HepG2 (cell line): ENCODE measurements at regions not wholly inside any gene's neighbourhood (a gene's known extent, or its start where the extent isn't known, plus 50 kb on each side); places are given as distances from the start of the nearest gene placed in this dataset.

Experiments used
- ATAC-seq: fragments of 200-7000 bp; cut with Tn5 transposase; 3 replicates; pipeline ENCODE4 v1.9.1; 2020; ENCODE audit warnings: mild to moderate bottlenecking, moderate library complexity
- BruUV-seq: library from RNA; stranded (reverse); fragments of 400-500 nt; replicated peaks from 2 replicates; lab custom pipeline; 2021; lab: Mats Ljungman, UMichigan
- CTCF ChIA-PET: fragments of 300-600 bp; formaldehyde crosslinking; extraction: SDS; loops from one replicate; lab custom pipeline; 2021; ENCODE audit warnings: low total read pairs, inconsistent platforms, low intra/inter-chr PET ratio; lab: Yijun Ruan, JAX
- POLR2A ChIA-PET: fragments of 350-600 bp; sonication (Branson Sonifier 250); formaldehyde crosslinking; loops from one replicate; lab custom pipeline; 2020; ENCODE audit warnings: antibody characterized with exemption, inconsistent platforms; lab: Yijun Ruan, JAX
- DNase-seq: peaks from one replicate; pipeline ENCODE4 v3.0.0-alpha.2; 2015; ENCODE audit warnings: low spot score
- FAIRE-seq: peaks from 3 replicates; lab custom pipeline; 2011; peaks lifted over from hg19 to GRCh38; lab: Jason Lieb, UNC
- H2AFZ ChIP-seq: one replicate; pipeline ENCODE4 v1.6.1; 2011; ENCODE audit warnings: low read length, inconsistent platforms
- H3K27ac ChIP-seq: fragments of 300-600 bp; 3 replicates; pipeline ENCODE4 v1.8.0; 2011; ENCODE audit warnings: mixed run types, mild to moderate bottlenecking, mixed read lengths, low read length, inconsistent platforms; ENCODE audit not compliant: insufficient read depth; ENCODE audit errors: extremely low read length
- H3K27me3 ChIP-seq, 2 experiments: fragments of 200-600 bp in 1 of 2; 2 replicates in 1 of 2; 3 replicates in 1 of 2; pipeline versions ENCODE4 v1.6.0 to v1.8.0; 2011; ENCODE audit warnings: low read length in 2 of 2, mild to moderate bottlenecking in 2 of 2, moderate library complexity in 2 of 2, inconsistent platforms in 1 of 2; ENCODE audit not compliant: insufficient read depth in 2 of 2, control insufficient read depth in 1 of 2
- H3K36me3 ChIP-seq, 2 experiments: fragments of 200-600 bp in 1 of 2; replicated peaks in 1 of 2; 2 replicates in 1 of 2; 3 replicates in 1 of 2; pipeline versions ENCODE4 v1.5.1 to v1.8.0; 2011; ENCODE audit warnings: low read length in 2 of 2, inconsistent platforms in 1 of 2; ENCODE audit not compliant: insufficient read depth in 2 of 2, control insufficient read depth in 1 of 2
- H3K4me1 ChIP-seq: 2 replicates; pipeline ENCODE4 v1.5.1; 2012; ENCODE audit warnings: low read length, inconsistent platforms; ENCODE audit not compliant: insufficient read depth
- H3K4me2 ChIP-seq: 2 replicates; pipeline ENCODE4 v1.6.0; 2011; ENCODE audit warnings: low read depth, low read length, inconsistent platforms
- H3K4me3 ChIP-seq, 3 experiments: fragments of 200-600 bp in 1 of 3; sonication (generic), shearing (Covaris generic) in 1 of 3; replicated peaks in 1 of 3; 2 replicates each; pipeline ENCODE4 v1.5.1; 2011 to 2016; ENCODE audit warnings: low read length in 3 of 3, inconsistent platforms in 2 of 3, low read depth in 2 of 3, mild to moderate bottlenecking in 2 of 3, control low read depth in 1 of 3, mixed read lengths in 1 of 3; ENCODE audit not compliant: insufficient read depth in 1 of 3
- H3K79me2 ChIP-seq: one replicate; pipeline ENCODE4 v1.6.1; 2011; ENCODE audit warnings: low read length, inconsistent platforms; ENCODE audit not compliant: insufficient read depth
- H3K9ac ChIP-seq: 2 replicates; pipeline ENCODE4 v1.6.0; 2011; ENCODE audit warnings: mild to moderate bottlenecking, low read depth, low read length, inconsistent platforms; ENCODE audit not compliant: insufficient read depth
- H3K9me3 ChIP-seq: 2 replicates; pipeline ENCODE4 v1.5.1; 2012; ENCODE audit warnings: mild to moderate bottlenecking, low read length
- H4K20me1 ChIP-seq: 2 replicates; pipeline ENCODE4 v1.6.0; 2011; ENCODE audit warnings: inconsistent platforms, mild to moderate bottlenecking, low read length, moderate library complexity; ENCODE audit not compliant: insufficient read depth
- ATRX ChIP-seq: sonication (generic); formaldehyde crosslinking; IDR thresholded peaks from 2 replicates; pipeline ENCODE4 v1.4.0; 2020; ENCODE audit warnings: missing genetic modification reagents, borderline replicate concordance
- CBX1 ChIP-seq: IDR thresholded peaks from one replicate; pipeline ENCODE4 v1.6.1; 2016; ENCODE audit warnings: antibody characterized with exemption, low read depth
- DBP ChIP-seq: sonication (generic); formaldehyde crosslinking; IDR thresholded peaks from 2 replicates; pipeline ENCODE4 v1.4.0; 2020; ENCODE audit warnings: missing genetic modification reagents; ENCODE audit errors: not compliant biosample characterization
- KAT7 ChIP-seq: IDR thresholded peaks from 2 replicates; pipeline ENCODE4 v1.6.1; 2018; ENCODE audit warnings: borderline replicate concordance, missing compliant biosample characterization
- REPIN1 ChIP-seq: sonication (generic); formaldehyde crosslinking; IDR thresholded peaks from 2 replicates; pipeline ENCODE4 v1.8.0; 2022; ENCODE audit warnings: missing genetic modification reagents, low read depth, mild to moderate bottlenecking, borderline replicate concordance
- RXRB ChIP-seq: IDR thresholded peaks from 2 replicates; pipeline ENCODE4 v1.6.1; 2016; ENCODE audit warnings: borderline replicate concordance, missing genetic modification reagents, missing compliant biosample characterization
- TBX2 ChIP-seq: sonication (generic); formaldehyde crosslinking; IDR thresholded peaks from 2 replicates; pipeline ENCODE4 v1.5.0; 2020; ENCODE audit warnings: missing genetic modification reagents, mild to moderate bottlenecking, borderline replicate concordance
- ZC3H13 ChIP-seq: sonication (generic); formaldehyde crosslinking; IDR thresholded peaks from 2 replicates; pipeline ENCODE4 v1.8.1; 2023; ENCODE audit warnings: mild to moderate bottlenecking, missing genetic modification reagents, moderate library complexity
- ZNF451 ChIP-seq: sonication (generic); formaldehyde crosslinking; IDR thresholded peaks from 2 replicates; pipeline ENCODE4 v1.5.0; 2020; ENCODE audit warnings: mild to moderate bottlenecking, missing genetic modification reagents
- ZNF775 ChIP-seq: sonication (generic); formaldehyde crosslinking; IDR thresholded peaks from 2 replicates; pipeline ENCODE4 v1.4.0; 2020; ENCODE audit warnings: missing genetic modification reagents, mild to moderate bottlenecking, moderate library complexity, borderline replicate concordance
- ZSCAN12 ChIP-seq: sonication (generic); formaldehyde crosslinking; IDR thresholded peaks from 2 replicates; pipeline ENCODE4 v1.9.0; 2021; ENCODE audit warnings: mild to moderate bottlenecking, missing genetic modification reagents
- ZSCAN9 ChIP-seq: IDR thresholded peaks from 2 replicates; pipeline ENCODE4 v1.6.1; 2016; ENCODE audit warnings: borderline replicate concordance
- WGBS: methylation state at CpG from one replicate; pipeline ENCODE4 v1.1.6; 2017; ENCODE audit warnings: low lambda C conversion rate; 5-methylcytosine and 5-hydroxymethylcytosine counted together
- in situ Hi-C: cut with HindIII; loops from 2 replicates; pipeline ENCODE4 v1.10.0; 2017; ENCODE audit warnings: low pct_unique_long_range_greater_than_20kb; ENCODE audit not compliant: extremely low pct_ligation_motif_present
- intact Hi-C: fragments of 100-400 bp; cut with micrococcal nuclease; formaldehyde crosslinking; loops from one replicate; pipeline ENCODE4 v1.10.0; 2022; ENCODE audit not compliant: unreplicated experiment
- TF ChIP-seq, protein P1 (sequence below): sonication (generic); formaldehyde crosslinking; IDR thresholded peaks from 2 replicates; pipeline ENCODE4 v1.5.1; 2020; ENCODE audit warnings: missing genetic modification reagents, mild to moderate bottlenecking, borderline replicate concordance
- TF ChIP-seq, protein P2 (sequence below): sonication (generic); formaldehyde crosslinking; IDR thresholded peaks from 2 replicates; pipeline ENCODE4 v1.5.0; 2020; ENCODE audit warnings: missing genetic modification reagents, mild to moderate bottlenecking, borderline replicate concordance
- TF ChIP-seq, protein P3 (sequence below): sonication (generic); formaldehyde crosslinking; IDR thresholded peaks from 2 replicates; pipeline ENCODE4 v1.4.0; 2020; ENCODE audit warnings: mild to moderate bottlenecking, missing genetic modification reagents

DNA sequence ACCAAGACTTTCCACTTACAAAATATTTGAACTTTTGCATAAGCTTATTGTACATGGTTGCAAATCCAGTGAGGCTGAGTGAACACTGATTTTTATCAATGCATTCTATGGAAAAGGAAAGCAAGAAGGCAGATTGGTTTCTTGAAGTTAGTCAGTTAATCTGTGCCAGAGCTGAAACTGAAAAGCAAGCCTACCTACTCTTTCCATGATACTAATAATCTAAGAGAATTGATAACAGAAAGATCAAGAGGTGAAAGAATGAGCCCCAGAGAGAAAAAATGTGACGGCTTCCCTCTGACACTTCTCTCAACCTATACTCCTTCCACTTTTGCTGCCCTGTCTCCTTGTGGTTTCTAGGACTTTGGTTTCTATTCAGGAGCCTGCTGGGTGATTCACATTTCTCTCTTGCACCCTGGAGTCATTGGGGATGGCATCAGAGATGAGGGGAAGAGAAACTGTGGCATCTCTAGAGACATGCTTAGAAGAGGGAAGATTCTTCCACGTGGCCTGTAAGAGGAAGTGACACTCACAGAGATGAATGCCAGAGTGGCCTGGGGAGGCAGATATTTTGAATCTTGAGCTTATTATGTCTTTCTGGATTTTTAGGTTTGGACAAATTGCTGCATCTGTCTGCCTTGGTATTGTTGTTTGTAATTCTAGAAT is 158.6 kb upstream of the RIMS1 start:
- no peak for ATAC-seq

DNA sequence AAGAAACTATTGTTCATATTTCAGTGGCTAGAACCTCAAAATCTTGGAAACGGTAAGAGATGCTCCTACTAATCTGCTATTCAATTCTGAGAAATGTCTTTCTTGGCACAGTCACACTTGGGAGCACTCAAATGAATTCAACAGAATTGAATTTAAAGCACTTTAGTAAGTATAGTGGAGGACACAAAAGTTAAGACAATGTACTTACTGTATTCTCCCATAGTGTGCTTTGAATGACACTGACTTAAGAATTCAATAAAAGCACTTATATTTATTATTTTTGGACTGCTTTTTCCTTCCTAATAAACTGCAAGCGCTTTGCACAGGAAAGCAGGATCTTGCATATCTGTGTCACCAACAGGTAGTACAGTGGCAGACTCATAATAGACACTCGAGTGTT is 156.1 kb upstream of the RIMS1 start:
- BruUV-seq = no TSS peak
- FAIRE-seq (no peak), ATAC-seq (no peak), DNase-seq (no peak)
- H3K27ac ChIP-seq = no peak overlapping the region
- no peak overlapping the region for H3K4me3 ChIP-seq
- ChIA-PET CTCF (no interaction called here), POLR2A (no interaction called here)
- H3K9me3 ChIP-seq = no peaks in the 10 kb centered on the region
- H3K4me1 ChIP-seq = no peaks in the 10 kb centered on the region
- H3K27me3 ChIP-seq = no peaks in the 10 kb centered on the region
- 1% methylated on average over 3 of the region's 3 CpGs for WGBS
- no peak overlapping the region for H3K4me2 ChIP-seq
- in situ Hi-C loops (no loop called here), intact Hi-C loops (no loop called here)
- H4K20me1 ChIP-seq = no peaks in the 10 kb centered on the region
- no peak overlapping the region for H2AFZ ChIP-seq
- no peaks in the 10 kb centered on the region for H3K36me3 ChIP-seq
- no peaks in the 10 kb centered on the region for H3K79me2 ChIP-seq
- H3K9ac ChIP-seq = no peak overlapping the region
- TF ChIP-seq ZSCAN9 (CRISPR knock-in tag) (no peak), KAT7 (no peak), ZNF451 (CRISPR knock-in tag) (no peak), ATRX (no peak), ZSCAN12 (CRISPR knock-in tag) (no peak), ZC3H13 (no peak), DBP (CRISPR knock-in tag) (no peak), RXRB (no peak)
- TF ChIP-seq, protein P1, sequence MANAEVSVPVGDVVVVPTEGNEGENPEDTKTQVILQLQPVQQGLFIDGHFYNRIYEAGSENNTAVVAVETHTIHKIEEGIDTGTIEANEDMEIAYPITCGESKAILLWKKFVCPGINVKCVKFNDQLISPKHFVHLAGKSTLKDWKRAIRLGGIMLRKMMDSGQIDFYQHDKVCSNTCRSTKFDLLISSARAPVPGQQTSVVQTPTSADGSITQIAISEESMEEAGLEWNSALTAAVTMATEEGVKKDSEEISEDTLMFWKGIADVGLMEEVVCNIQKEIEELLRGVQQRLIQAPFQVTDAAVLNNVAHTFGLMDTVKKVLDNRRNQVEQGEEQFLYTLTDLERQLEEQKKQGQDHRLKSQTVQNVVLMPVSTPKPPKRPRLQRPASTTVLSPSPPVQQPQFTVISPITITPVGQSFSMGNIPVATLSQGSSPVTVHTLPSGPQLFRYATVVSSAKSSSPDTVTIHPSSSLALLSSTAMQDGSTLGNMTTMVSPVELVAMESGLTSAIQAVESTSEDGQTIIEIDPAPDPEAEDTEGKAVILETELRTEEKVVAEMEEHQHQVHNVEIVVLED (CRISPR knock-in tag) = no peak
- TF ChIP-seq, protein P2, sequence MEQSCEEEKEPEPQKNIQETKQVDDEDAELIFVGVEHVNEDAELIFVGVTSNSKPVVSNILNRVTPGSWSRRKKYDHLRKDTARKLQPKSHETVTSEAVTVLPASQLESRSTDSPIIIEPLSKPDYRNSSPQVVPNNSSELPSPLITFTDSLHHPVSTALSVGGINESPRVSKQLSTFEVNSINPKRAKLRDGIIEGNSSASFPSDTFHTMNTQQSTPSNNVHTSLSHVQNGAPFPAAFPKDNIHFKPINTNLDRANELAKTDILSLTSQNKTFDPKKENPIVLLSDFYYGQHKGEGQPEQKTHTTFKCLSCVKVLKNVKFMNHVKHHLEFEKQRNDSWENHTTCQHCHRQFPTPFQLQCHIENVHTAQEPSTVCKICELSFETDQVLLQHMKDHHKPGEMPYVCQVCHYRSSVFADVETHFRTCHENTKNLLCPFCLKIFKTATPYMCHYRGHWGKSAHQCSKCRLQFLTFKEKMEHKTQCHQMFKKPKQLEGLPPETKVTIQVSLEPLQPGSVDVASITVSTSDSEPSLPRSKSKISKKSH = no peak

More for the DNA sequence above, 158.6 kb upstream of the RIMS1 start:
- TF ChIP-seq ZNF775 = no peak
- no peak for TF ChIP-seq TBX2
- TF ChIP-seq REPIN1 (CRISPR knock-in tag) = no peak
- TF ChIP-seq, protein P3, sequence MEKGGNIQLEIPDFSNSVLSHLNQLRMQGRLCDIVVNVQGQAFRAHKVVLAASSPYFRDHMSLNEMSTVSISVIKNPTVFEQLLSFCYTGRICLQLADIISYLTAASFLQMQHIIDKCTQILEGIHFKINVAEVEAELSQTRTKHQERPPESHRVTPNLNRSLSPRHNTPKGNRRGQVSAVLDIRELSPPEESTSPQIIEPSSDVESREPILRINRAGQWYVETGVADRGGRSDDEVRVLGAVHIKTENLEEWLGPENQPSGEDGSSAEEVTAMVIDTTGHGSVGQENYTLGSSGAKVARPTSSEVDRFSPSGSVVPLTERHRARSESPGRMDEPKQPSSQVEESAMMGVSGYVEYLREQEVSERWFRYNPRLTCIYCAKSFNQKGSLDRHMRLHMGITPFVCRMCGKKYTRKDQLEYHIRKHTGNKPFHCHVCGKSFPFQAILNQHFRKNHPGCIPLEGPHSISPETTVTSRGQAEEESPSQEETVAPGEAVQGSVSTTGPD = no peak
- TF ChIP-seq CBX1 = no peak
- no peak overlapping the region for H2AFZ ChIP-seq
- H3K27ac ChIP-seq = no peak overlapping the region
- H3K4me2 ChIP-seq = no peak overlapping the region
- no peaks in the 10 kb centered on the region for H3K79me2 ChIP-seq
- no peak for FAIRE-seq
- H3K9ac ChIP-seq = no peak overlapping the region
- ChIA-PET POLR2A (no interaction called here), CTCF (no interaction called here)
- H4K20me1 ChIP-seq = no peaks in the 10 kb centered on the region
- H3K36me3 ChIP-seq = no peaks in the 10 kb centered on the region
- intact Hi-C loops (no loop called here), in situ Hi-C loops (no loop called here)
- no TSS peak for BruUV-seq
- H3K27me3 ChIP-seq = no peaks in the 10 kb centered on the region
- H3K9me3 ChIP-seq = no peaks in the 10 kb centered on the region
- H3K4me1 ChIP-seq = no peaks in the 10 kb centered on the region
- H3K4me3 ChIP-seq = no peak overlapping the region
- WGBS = 2% methylated on average over 2 of the region's 2 CpGs
- no peak for DNase-seq
